Esophagus muscularis mucosa (tissue), 4 donors: ENCODE measurements at regions not wholly inside any gene's neighbourhood (a gene's known extent, or its start where the extent isn't known, plus 50 kb on each side); places are given as distances from the start of the nearest gene placed in this dataset.

Source experiments
- CTCF ChIP-seq, 3 experiments: fragments of 200-600 bp in 2 of 3; fragments of 450-650 bp in 1 of 3; sonication (generic) in 2 of 3; IDR thresholded peaks; one replicate each; pipeline ENCODE4 v1.5.1; 2017 to 2019; ENCODE audit warnings: antibody characterized with exemption in 3 of 3, mild to moderate bottlenecking in 2 of 3, moderate library complexity in 1 of 3
- EP300 ChIP-seq: sonication (generic); formaldehyde crosslinking; IDR thresholded peaks from one replicate; pipeline ENCODE4 v1.6.1; 2017; ENCODE audit warnings: antibody characterized with exemption
- POLR2A ChIP-seq: fragments of 450-650 bp; IDR thresholded peaks from one replicate; pipeline ENCODE4 v1.6.1; 2017; ENCODE audit warnings: antibody characterized with exemption, moderate library complexity, mild to moderate bottlenecking, low read depth
- POLR2AphosphoS5 ChIP-seq, 2 donors: sonication (generic); formaldehyde crosslinking; IDR thresholded peaks; one replicate each; pipeline ENCODE4 v1.6.1; 2017; ENCODE audit warnings: antibody characterized with exemption in 2 of 2

GRCh38 chr12:83827193-83827592 is 1085.4 kb downstream of the SLC6A15 start:
- TF ChIP-seq CTCF (IDR thresholded peaks at IDR 0.05): no peak
- TF ChIP-seq POLR2AphosphoS5 (IDR thresholded peaks at IDR 0.05): no peak
- TF ChIP-seq POLR2A: no peak
- no peak for TF ChIP-seq EP300
